ENCODE measurements at regions not wholly inside any gene's neighbourhood (a gene's known extent, or its start where the extent isn't known, plus 50 kb on each side); places are given as distances from the start of the nearest gene placed in this dataset.

GRCh38 chr15:62610265-62610869, 432.2 kb upstream of the TPM1 start:
- no peak for DNase-seq

GRCh38 chr15:62611002-62611401, 431.5 kb upstream of the TPM1 start:
- DNase-seq = no peak

GRCh38 chr15:62612183-62612733, 430.3 kb upstream of the TPM1 start:
- no peak for DNase-seq

- DNase-seq = no peak
Observed at GRCh38 chr15:62612771-62613170, 429.8 kb upstream of the TPM1 start.

- DNase-seq = no peak
Observed at GRCh38 chr15:62616746-62617145, 425.8 kb upstream of the TPM1 start.

GRCh38 chr15:62617741-62618140, 424.8 kb upstream of the TPM1 start:
- no peak for DNase-seq

- DNase-seq = no peak
Observed at GRCh38 chr15:62618432-62618831, 424.1 kb upstream of the TPM1 start.

GRCh38 chr15:62618846-62619504, 423.6 kb upstream of the TPM1 start:
- peak; percentile 29 for DNase-seq

- DNase-seq = no peak
Observed at GRCh38 chr15:62619526-62619925, 423.0 kb upstream of the TPM1 start.

- no peak for DNase-seq
Observed at GRCh38 chr15:62622775-62623174, 419.8 kb upstream of the TPM1 start.

- no peak for DNase-seq
Observed at GRCh38 chr15:62624547-62625378, 417.8 kb upstream of the TPM1 start.

GRCh38 chr15:62625429-62626033, 417.0 kb upstream of the TPM1 start:
- DNase-seq = no peak

GRCh38 chr15:62626903-62627302, 415.6 kb upstream of the TPM1 start:
- DNase-seq = no peak

- DNase-seq = no peak
Observed at GRCh38 chr15:62631076-62631724, 411.3 kb upstream of the TPM1 start.

GRCh38 chr15:62636823-62637573, 405.5 kb upstream of the TPM1 start:
- no peak for DNase-seq

GRCh38 chr15:62637574-62637897, 405.0 kb upstream of the TPM1 start:
- no peak for DNase-seq

- DNase-seq = no peak
Observed at GRCh38 chr15:62637950-62638619, 404.5 kb upstream of the TPM1 start.

GRCh38 chr15:62639432-62639831, 403.1 kb upstream of the TPM1 start:
- no peak for DNase-seq

- DNase-seq = no peak
Observed at GRCh38 chr15:62639906-62640605, 402.5 kb upstream of the TPM1 start.

- DNase-seq = no peak
Observed at GRCh38 chr15:62641825-62642224, 400.7 kb upstream of the TPM1 start.
